ENCODE measurements at regions not wholly inside any gene's neighbourhood (a gene's known extent, or its start where the extent isn't known, plus 50 kb on each side); places are given as distances from the start of the nearest gene placed in this dataset.
A peak's percentile ranks its signal among the peaks of the same experiment; 100 is the strongest.

DNA sequence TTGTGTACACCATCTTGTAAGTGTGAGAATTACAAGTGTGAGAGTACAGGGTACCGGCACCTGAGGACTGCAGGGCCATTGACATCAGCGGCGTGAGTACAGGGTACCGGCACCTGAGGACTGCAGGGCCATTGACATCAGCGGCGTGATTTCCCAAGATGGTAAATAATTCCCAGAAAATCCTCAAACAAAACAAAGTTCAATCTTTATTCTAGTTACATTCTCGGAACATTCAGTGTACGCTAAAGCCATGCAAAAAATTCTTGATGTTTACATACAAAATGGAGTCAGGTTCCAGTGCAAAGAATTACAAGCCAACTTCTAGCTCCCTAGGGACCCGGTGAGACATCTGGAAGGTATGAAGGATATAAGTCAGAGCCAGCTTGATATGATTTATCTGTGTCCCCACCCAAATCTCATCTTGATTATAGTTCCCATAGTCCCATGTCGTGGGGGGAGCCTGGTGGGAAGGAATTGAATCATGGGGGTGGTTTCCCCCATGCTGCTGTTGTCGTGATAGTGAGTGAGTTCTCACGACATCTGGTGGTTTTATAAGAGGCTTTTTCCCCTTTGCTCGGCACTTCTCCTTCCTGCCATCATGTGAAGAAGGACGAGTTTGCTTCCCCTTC lies 172.7 kb downstream of the TTLL2 start:
- 84 to 90% methylated on average over 14 of the region's 14 CpGs for WGBS, 2 donors (ENCODE audit: low coverage in 1 of 2)
- no peak overlapping the region for H3K27ac ChIP-seq

DNA sequence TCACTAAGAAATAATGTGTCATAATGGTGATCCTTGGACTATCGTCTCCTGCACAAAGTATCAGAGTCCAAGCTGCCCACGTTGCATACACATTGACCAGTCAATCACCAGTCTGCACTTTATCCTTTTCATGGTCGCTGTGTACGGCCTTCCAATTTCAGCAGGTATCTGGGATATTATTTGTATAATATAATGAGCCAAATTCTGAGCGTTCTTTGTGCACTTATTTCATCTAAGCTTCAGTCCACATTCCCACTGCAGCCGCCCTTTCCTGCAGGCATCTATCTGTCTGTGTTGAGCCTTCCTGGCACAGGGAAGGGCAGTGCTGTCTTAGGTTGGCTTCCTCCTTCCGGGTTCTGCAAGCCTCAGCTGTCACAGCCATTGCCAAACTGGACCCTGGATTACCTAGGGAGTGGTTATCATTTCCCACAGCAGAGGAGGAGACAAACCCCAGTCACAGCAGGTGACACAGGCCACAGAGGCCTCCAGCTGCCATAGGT lies 174.3 kb downstream of the TTLL2 start:
- Histone ChIP-seq H3K4me3 (no peak overlapping the region), H3K36me3 (no peaks in the 10 kb centered on the region), H3K27me3 (peaks cover 6% of the 10 kb centered on the region), H3K27ac (no peak overlapping the region), H3K9me3 (no peaks in the 10 kb centered on the region), H3K4me1 (no peaks in the 10 kb centered on the region)
- no peak for ATAC-seq
- 85 to 98% methylated on average over 6 to 7 of the region's 7 CpGs for WGBS, 2 donors (ENCODE audit: low coverage in 1 of 2)
- TF ChIP-seq POLR2AphosphoS5 (IDR thresholded peaks at IDR 0.05) = no peak
- TF ChIP-seq, protein P1, sequence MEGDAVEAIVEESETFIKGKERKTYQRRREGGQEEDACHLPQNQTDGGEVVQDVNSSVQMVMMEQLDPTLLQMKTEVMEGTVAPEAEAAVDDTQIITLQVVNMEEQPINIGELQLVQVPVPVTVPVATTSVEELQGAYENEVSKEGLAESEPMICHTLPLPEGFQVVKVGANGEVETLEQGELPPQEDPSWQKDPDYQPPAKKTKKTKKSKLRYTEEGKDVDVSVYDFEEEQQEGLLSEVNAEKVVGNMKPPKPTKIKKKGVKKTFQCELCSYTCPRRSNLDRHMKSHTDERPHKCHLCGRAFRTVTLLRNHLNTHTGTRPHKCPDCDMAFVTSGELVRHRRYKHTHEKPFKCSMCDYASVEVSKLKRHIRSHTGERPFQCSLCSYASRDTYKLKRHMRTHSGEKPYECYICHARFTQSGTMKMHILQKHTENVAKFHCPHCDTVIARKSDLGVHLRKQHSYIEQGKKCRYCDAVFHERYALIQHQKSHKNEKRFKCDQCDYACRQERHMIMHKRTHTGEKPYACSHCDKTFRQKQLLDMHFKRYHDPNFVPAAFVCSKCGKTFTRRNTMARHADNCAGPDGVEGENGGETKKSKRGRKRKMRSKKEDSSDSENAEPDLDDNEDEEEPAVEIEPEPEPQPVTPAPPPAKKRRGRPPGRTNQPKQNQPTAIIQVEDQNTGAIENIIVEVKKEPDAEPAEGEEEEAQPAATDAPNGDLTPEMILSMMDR (IDR thresholded peaks at IDR 0.05) = no peak
- TF ChIP-seq EP300 (IDR thresholded peaks at IDR 0.05) = no peak
- no peak for TF ChIP-seq POLR2A (IDR thresholded peaks at IDR 0.05)

More for the DNA sequence above, 172.7 kb downstream of the TTLL2 start:
- TF ChIP-seq, protein P1 (IDR thresholded peaks at IDR 0.05) = no peak
- no peak for TF ChIP-seq EP300 (IDR thresholded peaks at IDR 0.05)
- Histone ChIP-seq H3K9me3 (no peaks in the 10 kb centered on the region), H3K27me3 (peaks cover 11% of the 10 kb centered on the region), H3K4me3 (no peak overlapping the region), H3K36me3 (no peaks in the 10 kb centered on the region), H3K4me1 (no peaks in the 10 kb centered on the region)
- ATAC-seq = no peak

DNA sequence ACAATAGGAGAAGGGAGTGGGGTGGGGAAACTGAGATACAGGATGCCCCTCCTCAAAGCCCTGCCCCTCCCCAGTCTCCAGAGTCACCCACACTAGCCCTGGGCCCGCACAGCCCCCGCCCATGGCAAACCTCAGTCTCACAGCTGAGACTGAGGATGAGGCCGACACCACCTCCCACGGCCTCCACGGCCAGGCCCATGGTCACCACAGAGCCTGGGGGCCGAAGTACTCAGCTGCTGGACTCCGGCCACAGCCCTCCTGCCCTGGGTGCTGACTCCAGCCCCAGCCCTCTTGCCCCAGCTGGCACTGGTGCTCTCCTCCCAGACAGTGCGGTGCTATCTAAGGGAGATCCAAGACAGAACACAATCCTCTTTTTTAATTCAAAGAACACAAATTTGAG lies 176.1 kb downstream of the TTLL2 start:
- TF ChIP-seq POLR2AphosphoS5 (IDR thresholded peaks at IDR 0.05) (no peak), EP300 (IDR thresholded peaks at IDR 0.05) (no peak), POLR2A (IDR thresholded peaks at IDR 0.05) (no peak)
- TF ChIP-seq, protein P1 (IDR thresholded peaks at IDR 0.05) = no peak
- ATAC-seq = no peak
- Histone ChIP-seq H3K27ac (no peak overlapping the region), H3K9me3 (no peaks in the 10 kb centered on the region), H3K4me1 (no peaks in the 10 kb centered on the region), H3K4me3 (no peak overlapping the region), H3K36me3 (no peaks in the 10 kb centered on the region), H3K27me3 (peaks cover 4% of the 10 kb centered on the region)
- no CpG with 5 or more reads among the region's 8 CpGs for WGBS, 2 donors (ENCODE audit: low coverage in 1 of 2)

- H3K36me3 ChIP-seq = no peaks in the 10 kb centered on the region
- H3K4me3 ChIP-seq = no peak overlapping the region
- H3K27ac ChIP-seq = no peak overlapping the region
- no peak for ATAC-seq
- WGBS, 2 donors (ENCODE audit: low coverage in 1 of 2) = 47 to 63% methylated on average over 8 to 13 of the region's 19 CpGs
- H3K4me1 ChIP-seq = no peaks in the 10 kb centered on the region
- peaks cover 1% of the 10 kb centered on the region for H3K27me3 ChIP-seq
- TF ChIP-seq, protein P1 (IDR thresholded peaks at IDR 0.05) = peak in 3 of 4 experiments; percentile 25 to 67 (median 58)
- TF ChIP-seq POLR2A (IDR thresholded peaks at IDR 0.05) = no peak
- no peaks in the 10 kb centered on the region for H3K9me3 ChIP-seq
These were observed 177.0 kb downstream of the TTLL2 start for GRCh38 chr6:167501831-167502385.

DNA sequence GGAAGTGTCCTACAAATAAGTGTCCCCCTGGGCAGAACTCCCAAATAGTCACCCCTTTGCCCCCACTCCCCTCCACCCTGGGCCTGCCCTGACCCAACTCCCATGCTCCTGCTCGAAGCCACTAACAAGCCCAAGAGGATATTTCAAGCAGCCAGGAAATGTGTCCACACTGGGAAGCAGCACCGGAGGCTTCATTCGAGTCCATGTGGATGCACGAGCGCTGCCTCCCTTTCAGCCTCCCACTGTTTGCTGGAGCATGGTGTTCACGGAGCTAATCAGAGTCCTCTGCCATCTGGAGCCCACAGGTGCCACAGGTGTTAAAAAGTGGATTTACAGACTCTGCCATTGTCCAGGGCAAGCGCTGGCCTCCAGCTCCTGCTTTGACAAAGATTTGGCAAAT lies 177.6 kb downstream of the TTLL2 start:
- Histone ChIP-seq H3K27ac (no peak overlapping the region), H3K9me3 (no peaks in the 10 kb centered on the region), H3K4me3 (no peak overlapping the region), H3K4me1 (no peaks in the 10 kb centered on the region), H3K36me3 (no peaks in the 10 kb centered on the region), H3K27me3 (no peaks in the 10 kb centered on the region)
- TF ChIP-seq EP300 (IDR thresholded peaks at IDR 0.05) (no peak), POLR2AphosphoS5 (IDR thresholded peaks at IDR 0.05) (no peak), POLR2A (IDR thresholded peaks at IDR 0.05) (no peak)
- TF ChIP-seq, protein P1 (IDR thresholded peaks at IDR 0.05) = no peak
- no peak for ATAC-seq
- WGBS, 2 donors (ENCODE audit: low coverage in 1 of 2) = 90% methylated on average over 5 of the region's 7 CpGs; no CpG with 5 or more reads in 1 of the 2 donors
